ENCODE measurements at regions not wholly inside any gene's neighbourhood (a gene's known extent, or its start where the extent isn't known, plus 50 kb on each side); places are given as distances from the start of the nearest gene placed in this dataset.

DNA sequence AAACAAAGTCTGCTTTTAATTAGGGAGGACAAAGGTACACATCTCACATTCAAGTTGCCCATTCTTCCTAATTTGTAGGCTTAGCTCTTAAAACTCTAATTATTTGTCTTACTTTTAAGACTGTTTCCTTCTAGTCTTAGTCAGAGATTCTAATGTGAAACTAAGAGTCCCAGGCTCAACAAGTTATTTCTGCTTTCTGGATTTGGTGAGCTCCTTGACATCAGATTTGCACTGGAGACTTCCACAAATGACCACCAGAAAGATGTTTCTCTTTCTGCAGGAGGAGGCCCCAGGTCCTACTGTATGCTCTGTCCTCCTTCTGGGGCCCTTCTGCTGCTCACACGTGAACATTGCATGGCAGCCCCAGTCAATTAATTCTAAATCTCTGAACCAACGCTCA, 194.2 kb upstream of the JUN start:
- DNase-seq = no peak

DNA sequence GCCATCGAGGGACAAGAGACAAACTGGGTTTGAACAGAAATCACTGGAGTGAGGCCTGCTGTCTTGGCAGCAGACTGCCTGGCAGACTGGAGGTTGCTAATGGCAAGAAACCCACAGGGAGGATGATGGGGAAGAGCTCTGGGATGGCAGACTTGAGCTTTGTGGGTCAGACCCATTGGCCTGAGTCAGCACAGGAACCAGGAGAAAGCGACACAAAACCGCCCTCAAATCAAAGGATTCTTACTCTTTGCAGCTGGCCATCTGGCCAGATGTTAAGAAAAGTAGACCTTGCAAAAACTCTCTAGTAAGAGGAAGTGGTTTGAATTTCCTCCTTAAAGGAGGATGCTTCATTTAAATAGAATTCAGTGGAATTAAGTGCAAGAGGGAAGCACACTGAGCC, 195.2 kb upstream of the JUN start:
- DNase-seq = no peak

DNA sequence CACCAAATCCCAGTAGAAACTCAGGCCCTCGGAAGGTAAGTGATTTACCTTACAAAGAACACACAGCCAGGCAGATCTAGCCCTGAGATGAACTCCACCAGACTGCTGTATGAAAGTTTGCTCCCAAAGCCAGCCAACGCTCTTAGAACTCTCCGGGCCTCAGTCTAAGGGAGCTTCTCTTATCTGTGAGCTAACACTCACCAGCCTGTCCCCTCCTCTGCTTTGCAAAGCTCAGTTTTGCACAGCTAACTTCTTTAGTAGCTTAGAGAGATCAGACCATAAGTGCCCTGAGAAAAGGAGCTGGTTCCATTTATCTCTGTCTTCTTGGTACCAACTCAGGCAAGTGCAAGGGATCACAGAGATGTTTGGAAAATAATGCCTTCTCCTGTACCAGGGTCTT, 195.8 kb upstream of the JUN start:
- no peak for DNase-seq

DNA sequence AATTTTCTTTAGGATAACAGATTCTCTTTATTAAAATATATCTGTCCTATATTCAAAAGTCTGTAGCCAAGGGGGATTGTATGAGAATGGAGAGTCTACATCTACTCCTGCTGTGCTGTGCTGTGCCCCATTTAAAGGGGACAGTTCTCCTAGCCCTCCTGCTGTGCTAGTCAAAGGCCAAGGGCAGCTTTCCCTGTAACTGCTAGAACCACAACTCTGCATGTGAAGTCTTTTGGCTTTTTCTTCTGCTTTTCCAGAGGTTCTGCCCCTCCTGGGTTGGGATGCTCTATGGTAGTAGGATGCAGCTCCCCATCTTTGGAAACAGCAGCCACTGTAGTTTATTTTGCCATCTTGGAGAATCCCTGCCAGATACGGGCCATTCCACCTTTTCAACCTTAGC, 197.5 kb upstream of the JUN start:
- no peak for DNase-seq

DNA sequence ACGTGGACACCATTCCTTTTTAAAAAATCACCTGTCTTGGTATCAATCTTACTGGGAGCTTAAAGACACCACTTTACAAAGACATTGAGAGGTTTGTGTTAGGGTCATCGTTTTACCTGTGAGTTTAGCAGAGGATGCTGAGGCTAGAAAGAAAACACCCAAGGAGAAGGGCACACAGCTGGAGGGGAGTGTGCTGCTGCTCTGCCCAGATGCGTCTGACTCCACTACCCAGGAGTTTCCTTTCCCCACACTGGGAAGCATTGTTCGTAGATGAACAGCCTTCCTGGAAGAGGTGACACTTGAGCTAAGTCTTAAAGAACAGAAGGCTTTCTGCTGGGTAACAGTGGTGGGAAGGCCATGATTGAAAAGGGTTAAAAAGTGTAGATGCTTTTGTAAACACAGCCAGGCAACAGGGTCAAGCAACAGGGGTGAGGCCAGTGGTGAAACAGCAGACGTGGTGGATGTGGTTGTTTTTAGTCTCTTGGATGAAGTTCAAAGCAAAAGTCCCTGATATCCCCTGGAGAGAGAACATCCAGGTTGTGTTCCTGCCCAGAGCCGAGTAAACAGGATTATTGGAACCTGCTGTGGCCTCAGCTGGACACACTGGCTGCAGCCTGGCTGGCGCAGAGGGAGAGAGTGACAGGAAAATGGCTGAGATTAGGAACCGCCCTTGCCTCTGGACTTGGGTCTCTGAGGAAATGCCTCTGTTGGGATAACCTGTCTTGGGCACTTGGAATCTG, 198.6 kb upstream of the JUN start:
- no peak for DNase-seq

DNA sequence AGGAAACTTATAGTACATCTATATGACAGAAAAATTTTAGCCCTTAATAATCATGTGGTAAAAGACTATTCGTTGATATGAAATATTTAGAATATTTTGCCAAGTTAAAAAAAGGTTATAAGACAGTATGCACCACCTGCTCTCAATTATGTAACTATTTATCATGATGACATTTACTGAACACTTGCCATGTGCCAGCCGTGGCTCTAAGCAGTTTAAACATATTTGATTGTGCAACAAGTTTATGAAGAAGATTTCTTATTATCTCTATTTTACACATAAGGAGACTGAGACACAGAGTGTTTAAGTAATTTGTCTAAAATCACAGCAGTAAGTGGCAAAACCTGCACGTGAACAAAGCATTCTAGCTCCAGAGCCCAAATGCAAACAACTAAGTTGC, 199.3 kb upstream of the JUN start:
- DNase-seq = no peak

DNA sequence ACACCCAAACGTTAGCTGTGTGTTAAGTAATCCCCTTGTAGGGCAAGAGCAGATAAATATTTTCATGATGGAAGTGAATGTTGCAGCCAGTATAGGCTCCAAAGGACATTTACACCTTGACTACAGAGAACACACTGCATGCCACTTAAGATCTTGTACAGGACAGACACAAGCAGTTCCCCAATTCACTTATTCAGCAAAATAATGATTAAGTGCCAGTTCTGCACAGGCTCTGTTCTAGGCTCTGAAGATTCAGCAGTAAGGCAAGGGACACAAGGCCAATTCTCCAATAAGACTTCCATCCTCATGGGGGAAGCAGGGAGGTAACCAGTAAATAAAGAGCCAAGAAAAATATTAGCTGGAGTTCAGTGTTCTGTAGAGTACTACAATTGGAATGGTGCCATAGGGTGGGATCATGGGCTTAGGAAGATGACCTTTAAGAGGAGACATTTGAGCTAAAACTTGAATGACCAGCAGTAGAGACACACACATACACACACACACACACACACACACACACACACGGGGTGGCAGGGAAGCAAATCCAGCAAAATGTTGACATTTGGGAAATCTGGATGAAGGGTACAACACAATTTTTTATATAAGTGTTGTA, 199.9 kb upstream of the JUN start:
- no peak for DNase-seq

DNA sequence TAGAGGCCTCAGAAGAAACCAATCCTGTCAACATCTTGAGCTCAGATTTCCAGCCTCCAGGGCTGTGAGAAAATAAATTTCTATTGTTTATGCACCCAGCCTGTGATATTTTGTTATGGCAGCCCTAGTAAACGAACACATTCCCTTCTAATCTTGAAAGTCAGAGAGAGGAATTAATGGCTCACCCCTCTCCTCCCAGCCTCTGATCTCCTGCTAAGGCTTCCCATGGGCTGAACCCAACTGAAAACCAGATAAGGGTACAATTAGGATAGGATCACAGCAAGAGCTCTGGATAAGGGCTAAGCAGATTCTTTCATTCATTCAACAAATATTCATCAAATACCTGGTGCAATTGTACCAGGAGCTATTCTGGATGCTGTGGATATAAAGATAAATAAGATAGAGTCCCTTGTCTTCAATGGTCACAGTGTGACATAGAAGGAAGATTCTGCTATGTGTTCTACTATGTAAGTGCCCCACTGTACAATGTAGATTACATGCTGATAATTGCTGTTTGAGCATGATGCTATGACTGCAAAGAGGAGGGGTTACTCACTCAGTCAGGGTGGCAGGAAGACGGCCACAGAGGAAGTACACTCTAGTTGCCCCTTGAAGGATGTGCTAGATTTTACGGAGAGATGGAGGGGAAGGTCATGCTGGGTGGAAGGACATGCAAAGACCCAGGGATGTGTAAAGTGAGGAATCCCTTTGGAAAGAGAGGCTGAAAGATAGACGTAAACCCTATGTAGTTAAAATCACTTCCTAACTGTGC, 203.3 kb upstream of the JUN start:
- DNase-seq = no peak

DNA sequence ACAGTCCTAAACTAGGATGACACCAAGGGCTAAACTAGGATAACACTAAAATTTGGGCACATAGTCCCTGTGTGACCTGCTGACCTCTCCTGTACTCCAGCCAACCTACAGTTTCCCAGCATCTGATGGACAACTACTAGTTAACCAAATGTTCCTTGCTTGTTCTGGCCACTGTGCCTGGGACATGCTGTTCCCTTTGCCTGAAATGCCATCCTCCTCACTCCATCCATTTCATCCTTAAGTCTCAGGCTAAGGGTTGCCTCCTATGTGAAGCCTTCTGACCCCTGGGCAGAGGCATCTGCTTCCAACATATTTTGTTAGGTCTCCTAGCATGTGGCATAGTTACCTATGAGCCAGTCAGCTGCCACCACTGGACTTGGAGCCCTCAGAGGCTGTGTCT, 204.9 kb upstream of the JUN start:
- no peak for DNase-seq

DNA sequence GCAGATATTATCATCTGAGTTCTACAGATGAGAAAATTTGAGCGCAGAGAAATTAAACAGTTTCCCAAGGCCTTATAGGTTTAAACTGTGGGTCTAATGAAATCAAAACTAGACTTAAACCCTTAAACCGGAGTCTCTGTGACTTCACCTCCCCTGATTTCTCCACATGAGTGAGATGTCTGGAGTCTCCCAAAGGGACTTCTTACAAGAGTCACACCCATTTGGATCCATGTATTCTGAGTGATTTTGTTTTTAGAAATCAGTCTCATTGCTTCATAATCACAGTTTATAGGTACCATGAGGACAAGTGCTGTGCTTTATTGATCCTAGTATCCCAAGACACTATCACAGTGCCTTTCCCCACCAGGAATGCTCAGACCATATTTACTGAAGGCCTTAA, 206.0 kb upstream of the JUN start:
- no peak for DNase-seq

DNA sequence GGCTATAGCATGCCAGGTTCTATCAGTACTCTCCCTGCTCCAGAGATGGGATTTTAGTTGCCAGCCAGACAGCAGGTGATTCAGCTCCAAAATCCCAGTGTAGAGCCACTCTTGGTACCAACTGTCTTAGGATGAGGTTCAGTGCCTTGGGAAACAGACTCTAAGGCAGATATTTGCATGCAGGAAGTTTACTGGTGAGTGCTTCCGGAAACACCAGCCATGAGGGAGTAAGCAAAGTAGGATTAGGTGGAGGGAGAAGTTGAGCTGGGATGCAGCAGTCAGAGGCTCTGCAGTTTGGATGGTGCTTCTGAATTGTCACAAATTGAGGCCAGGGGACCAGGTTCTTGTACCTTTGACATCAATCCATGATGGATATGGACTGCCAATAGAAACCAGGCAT, 207.5 kb upstream of the JUN start:
- no peak for DNase-seq

DNA sequence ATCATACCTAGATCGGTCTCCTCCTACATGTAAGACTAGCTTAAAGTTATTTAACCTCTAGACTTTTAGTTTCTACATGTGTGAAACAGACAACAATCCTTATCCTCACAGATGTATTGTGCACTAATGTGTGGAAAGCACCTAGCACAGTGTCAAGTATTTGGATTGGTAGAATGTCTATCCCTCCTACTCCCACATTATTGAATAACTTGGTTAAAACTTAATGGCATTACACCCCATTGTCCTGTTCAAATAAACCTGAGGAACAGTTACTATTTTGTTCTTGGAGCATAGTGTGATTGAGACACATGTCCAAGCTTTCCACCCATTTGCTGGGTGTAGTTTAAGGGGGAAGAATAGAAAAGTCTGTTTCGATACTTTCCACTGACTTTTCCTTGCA, 208.8 kb upstream of the JUN start:
- no peak for DNase-seq

DNA sequence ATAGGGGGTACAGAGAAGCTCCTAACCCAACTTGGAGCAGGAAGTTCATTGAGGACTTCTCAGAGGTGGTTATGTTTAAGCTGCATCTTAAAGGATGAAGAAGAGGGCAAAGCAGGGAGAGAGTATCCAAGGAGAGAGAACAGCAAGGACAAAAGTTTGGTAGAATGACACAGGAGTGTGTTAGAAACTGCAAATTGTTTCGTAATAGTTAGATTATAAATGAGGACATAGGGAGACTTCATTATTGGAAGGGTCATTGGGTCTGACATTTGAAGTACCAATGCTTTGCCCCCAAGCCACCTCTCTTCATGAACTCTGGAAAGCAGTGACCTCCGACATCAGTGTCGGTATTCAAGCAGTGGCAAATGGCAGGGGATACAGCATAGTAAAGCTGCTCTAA, 209.6 kb upstream of the JUN start:
- no peak for DNase-seq

DNA sequence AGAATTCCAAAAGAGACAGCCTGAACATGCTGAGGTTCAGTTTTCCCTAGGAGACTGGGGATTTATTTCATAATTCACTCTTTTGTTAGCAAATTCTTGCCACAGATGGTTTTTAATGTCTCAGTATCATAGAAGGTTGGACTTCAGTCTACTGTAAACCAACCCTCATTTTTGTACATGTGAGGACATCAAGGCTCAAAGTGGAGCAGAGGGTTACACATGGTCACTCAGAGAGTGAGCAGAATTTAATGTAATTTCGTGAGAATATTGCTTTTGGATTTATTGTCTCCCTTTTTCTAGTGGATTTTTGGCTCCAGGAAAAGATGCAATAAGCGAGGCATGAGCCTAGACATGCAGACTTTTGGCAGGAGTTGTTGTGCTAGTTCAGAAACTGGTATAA, 210.8 kb upstream of the JUN start:
- no peak for DNase-seq

DNA sequence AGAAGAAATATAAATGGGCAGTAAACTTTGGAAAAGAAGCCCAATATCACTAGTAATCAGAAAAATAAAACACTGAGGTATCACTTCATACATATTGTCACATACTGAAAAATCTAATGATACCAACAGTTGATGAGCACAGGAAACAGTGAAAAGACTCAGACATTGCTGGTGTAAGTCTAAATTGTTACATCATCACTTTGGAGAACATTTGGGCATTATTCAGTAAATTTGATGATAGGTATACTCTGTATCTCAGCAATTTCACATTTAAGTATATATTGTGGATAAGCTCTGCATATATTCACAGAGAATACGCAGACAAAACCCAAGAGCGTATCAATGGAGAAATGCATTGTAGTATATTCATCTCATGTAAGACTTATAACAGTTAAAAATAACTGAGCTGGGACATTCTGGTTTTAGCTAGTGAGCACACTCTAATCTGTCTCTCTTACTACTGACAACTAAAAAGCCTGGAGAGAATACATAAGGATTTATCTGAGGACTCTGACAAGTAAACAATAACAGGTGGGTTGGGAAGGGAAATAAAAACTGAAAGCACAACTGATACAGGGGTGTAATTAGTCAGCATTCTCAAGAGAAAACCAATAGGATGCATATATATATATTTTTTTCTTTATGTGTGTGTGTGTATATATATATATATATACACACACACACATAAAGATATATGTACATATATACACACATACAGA, 212.7 kb upstream of the JUN start:
- DNase-seq = no peak

DNA sequence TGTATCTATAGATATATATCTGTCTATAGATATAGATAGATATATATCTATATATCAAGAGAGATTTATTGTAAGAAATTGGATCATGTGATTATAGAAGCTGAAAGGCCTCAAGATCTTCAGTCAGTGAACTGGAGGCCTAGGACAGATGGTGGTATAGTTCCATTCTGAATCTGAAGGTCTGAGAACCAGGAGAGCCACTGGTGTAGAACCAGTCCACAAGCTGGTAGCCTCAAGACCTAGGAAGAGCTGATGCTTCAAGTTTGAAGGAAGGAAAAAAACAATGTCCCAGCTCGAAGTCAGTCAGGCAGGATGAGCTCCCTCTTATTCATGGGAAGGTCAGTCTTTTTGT, 213.2 kb upstream of the JUN start:
- DNase-seq = no peak

DNA sequence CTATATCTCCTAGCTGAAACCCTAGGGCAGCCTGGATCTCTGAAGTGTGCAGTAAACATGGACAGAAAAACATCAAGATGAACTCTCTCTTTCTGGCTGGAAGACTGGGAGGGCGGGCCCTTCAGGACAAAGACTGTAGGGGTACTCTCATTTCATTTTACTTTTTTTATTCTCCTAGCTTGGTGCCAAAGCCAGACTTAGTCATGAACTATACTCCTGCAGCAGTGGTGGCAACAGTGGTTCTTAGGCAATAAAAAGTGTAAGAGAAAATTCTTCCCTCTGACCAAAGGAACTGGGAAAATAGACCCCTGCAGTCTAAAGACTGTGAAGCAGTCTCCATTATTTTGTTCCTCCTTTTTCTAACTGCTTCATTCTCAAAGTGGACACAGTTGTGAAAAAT, 213.8 kb upstream of the JUN start:
- DNase-seq = no peak

DNA sequence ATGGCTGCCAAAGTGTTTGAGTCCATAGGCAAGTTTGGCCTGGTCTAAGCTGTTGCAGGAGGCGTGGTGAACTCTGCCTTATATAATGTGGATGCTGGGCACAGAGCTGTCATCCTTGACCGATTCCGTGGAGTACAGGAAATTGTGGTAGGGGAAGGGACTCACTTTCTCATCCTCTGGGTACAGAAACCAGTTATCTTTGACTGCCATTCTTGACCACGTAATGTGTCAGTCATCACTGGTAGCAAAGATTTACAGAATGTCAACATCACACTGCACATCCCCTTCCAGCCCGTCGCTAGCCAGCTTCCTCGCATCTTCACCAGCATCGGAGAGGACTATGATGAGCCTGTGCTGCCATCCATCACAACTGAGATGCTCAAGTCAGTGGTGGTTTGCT, 215.8 kb upstream of the JUN start:
- no peak for DNase-seq

DNA sequence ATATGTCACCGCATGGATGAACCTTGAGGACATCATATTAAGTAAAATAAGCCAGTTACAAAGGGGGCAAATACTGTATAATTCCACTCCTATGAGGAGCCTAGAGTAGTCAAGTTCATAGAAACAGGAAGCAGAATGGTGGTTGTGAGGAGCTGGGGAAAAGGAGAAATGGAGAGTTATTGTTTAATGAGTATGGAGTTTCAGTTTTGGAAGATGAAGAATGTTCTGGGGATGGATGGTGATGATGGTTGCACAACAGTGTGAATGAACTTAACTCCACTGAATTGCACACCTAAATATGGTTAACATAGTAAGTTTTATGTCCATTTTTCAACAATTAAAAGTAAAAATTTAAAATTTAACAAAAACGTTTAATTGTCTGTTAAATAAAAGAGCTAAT, 220.9 kb upstream of the JUN start:
- DNase-seq = no peak

DNA sequence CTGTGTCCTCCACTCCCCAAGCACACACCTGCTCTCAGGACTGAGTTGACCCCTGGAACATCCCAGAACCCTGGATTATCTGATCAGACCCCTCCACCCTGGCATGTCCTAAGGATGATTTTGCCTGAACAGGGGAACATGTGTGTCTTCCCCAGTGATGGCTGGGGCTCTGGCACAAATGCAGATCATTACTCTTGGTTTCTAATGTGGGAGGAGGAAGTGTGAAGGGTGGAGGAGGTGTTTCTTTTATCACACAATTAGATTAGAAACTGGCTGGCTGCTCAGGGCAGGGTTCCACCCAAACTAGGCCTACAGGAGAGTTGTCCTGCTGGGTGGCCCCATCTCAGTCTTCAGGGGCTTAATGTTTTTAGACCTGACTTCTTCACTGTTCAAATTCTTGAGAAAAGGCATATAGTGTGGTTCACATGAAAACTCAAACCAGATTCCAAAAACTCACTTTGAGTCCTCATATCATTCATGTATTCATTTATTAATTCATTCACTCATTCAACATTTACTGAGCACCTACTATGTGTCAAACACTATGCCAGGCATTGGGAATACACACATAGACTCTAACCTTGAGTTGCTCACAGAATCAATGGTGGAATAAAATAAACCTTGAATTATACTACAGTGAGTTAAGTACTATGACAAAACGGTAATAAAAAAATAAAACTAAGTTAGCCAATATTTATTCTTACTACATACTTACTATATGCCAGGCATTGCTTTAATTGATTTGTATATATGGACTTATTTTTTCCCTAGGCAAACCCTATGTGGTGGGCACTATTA, 221.8 kb upstream of the JUN start:
- no peak for DNase-seq

DNA sequence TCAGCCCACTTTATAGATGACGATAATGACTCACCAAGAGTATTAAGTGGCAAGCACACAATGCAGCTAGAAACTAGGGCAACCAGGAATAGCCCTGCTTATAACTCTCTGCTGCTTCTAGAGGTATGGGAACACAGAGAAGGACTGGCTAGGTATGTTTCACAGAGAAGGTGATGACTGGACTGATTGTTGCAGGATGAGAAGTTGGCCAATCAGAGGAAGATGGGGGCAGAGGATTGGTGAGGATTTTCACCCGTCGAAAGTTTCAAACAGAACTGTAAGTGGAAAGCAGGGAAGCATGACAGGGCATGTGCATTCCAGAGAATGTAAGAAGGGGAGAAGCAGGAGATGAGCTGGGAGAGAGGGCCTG, 222.4 kb upstream of the JUN start:
- DNase-seq = no peak

DNA sequence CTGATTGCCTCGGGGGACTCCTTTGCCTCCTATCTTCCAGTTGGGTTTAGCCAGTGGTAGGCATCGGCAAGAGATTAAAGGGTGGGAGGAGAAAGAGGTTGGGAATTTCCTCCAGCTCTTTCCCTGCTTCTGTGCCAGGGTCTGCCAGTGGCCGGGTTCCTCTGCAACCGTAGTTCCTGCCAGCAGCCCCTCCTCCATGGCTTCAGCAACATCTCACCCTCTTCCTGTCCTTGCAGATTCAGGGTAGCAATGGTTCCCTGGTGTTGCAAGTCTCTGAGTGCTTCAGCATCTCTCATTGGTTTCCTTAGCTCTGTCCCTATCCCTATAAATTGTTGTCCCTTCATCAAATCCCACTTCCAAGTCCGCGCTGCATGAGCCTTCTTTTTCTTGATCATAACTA, 223.1 kb upstream of the JUN start:
- no peak for DNase-seq

DNA sequence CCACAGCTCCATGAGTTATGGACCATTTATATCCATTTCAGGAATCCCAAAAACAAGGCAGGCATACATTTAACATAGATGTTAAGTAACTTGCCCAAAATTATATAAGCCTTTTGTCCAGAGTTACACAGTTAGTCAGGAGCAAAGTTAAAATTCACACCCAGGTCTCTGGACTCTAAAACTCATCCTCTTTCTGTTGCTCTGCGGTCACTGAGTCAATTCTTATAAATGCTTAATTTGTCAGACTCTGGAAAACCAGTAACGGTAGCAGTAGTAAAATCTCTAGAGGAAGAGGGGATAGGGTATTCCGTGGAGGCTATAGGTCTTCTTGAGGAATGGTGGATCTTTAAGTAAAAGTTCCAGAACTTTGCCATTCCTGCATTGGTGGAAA, 223.6 kb upstream of the JUN start:
- DNase-seq = no peak
